IMR-90 (cell line): ENCODE measurements at regions not wholly inside any gene's neighbourhood (a gene's known extent, or its start where the extent isn't known, plus 50 kb on each side); places are given as distances from the start of the nearest gene placed in this dataset.

Experiments used
- ATAC-seq: fragments of 200-7000 bp; cut with Tn5 transposase; 2 replicates; pipeline ENCODE4 v1.9.1; 2020; ENCODE audit warnings: low read depth, mild to moderate bottlenecking, moderate library complexity
- BruUV-seq: library from RNA; stranded (reverse); fragments of 400-500 nt; replicated peaks from 2 replicates; lab custom pipeline; 2021; lab: Mats Ljungman, UMichigan
- CTCF ChIA-PET: fragments of 300-600 bp; formaldehyde crosslinking; extraction: SDS; loops from one replicate; lab custom pipeline; 2021; ENCODE audit warnings: antibody characterized with exemption; lab: Yijun Ruan, JAX
- POLR2A ChIA-PET: fragments of 300-600 bp; sonication (Branson Sonifier 250); formaldehyde crosslinking; loops from one replicate; lab custom pipeline; 2022; ENCODE audit warnings: antibody characterized with exemption; ENCODE audit not compliant: unreplicated experiment; lab: Charles Lee
- DNase-seq: peaks from one replicate; pipeline ENCODE4 v3.0.0; 2013
- H2AFZ ChIP-seq: replicated peaks from 2 replicates; pipeline ENCODE3; 2013; ENCODE audit warnings: low read length, mild to moderate bottlenecking; ENCODE audit not compliant: poor library complexity
- H2AK5ac ChIP-seq: 2 replicates; pipeline ENCODE4 v1.6.1; 2013; ENCODE audit warnings: low read depth, low read length, inconsistent platforms
- H2AK9ac ChIP-seq: replicated peaks from 2 replicates; pipeline ENCODE3; 2013; ENCODE audit warnings: mild to moderate bottlenecking, low read depth, low read length, moderate library complexity; ENCODE audit not compliant: poor library complexity
- H2BK120ac ChIP-seq: 2 replicates; pipeline ENCODE4 v1.6.1; 2013; ENCODE audit warnings: low read depth, low read length, inconsistent platforms
- H2BK15ac ChIP-seq: 3 replicates; pipeline ENCODE4 v1.6.1; 2013; ENCODE audit warnings: low read depth, low read length, inconsistent platforms
- H2BK20ac ChIP-seq: 2 replicates; pipeline ENCODE4 v1.6.1; 2013; ENCODE audit warnings: low read depth, mild to moderate bottlenecking, inconsistent platforms, low read length, moderate library complexity
- H2BK5ac ChIP-seq: 2 replicates; pipeline ENCODE4 v1.6.1; 2013; ENCODE audit warnings: mild to moderate bottlenecking, low read depth, low read length, inconsistent platforms; ENCODE audit not compliant: poor library complexity, severe bottlenecking
- H3K14ac ChIP-seq: replicated peaks from 2 replicates; pipeline ENCODE4 v1.6.1; 2013; ENCODE audit warnings: low read depth, low read length, inconsistent platforms
- H3K18ac ChIP-seq: 2 replicates; pipeline ENCODE4 v1.6.1; 2013; ENCODE audit warnings: low read depth, low read length, control low read depth
- H3K23ac ChIP-seq: 2 replicates; pipeline ENCODE4 v1.6.1; 2013; ENCODE audit warnings: low read depth, low read length, inconsistent platforms
- H3K27ac ChIP-seq: 2 replicates; pipeline ENCODE4 v1.5.1; 2013; ENCODE audit warnings: mild to moderate bottlenecking, control low read depth, low read length; ENCODE audit not compliant: insufficient read depth
- H3K27me3 ChIP-seq: 2 replicates; pipeline ENCODE4 v1.6.1; 2013; ENCODE audit warnings: low read length; ENCODE audit not compliant: control insufficient read depth, insufficient read depth
- H3K36me3 ChIP-seq: 2 replicates; pipeline ENCODE4 v1.6.1; 2013; ENCODE audit warnings: low read length, mixed read lengths; ENCODE audit not compliant: control insufficient read depth, insufficient read depth
- H3K4ac ChIP-seq: 2 replicates; pipeline ENCODE4 v1.6.1; 2013; ENCODE audit warnings: low read depth, low read length, inconsistent platforms
- H3K4me1 ChIP-seq: 2 replicates; pipeline ENCODE4 v1.6.1; 2013; ENCODE audit warnings: low read length, mixed read lengths; ENCODE audit not compliant: control insufficient read depth, insufficient read depth
- H3K4me2 ChIP-seq: 2 replicates; pipeline ENCODE4 v1.6.1; 2013; ENCODE audit warnings: low read depth, mild to moderate bottlenecking, control low read depth, low read length, moderate library complexity
- H3K4me3 ChIP-seq: 2 replicates; pipeline ENCODE4 v1.5.1; 2013; ENCODE audit warnings: low read depth, mild to moderate bottlenecking, control low read depth, low read length, moderate library complexity; ENCODE audit not compliant: insufficient read depth
- H3K56ac ChIP-seq: 2 replicates; pipeline ENCODE4 v1.6.1; 2013; ENCODE audit warnings: low read length, inconsistent platforms; ENCODE audit not compliant: insufficient read depth; ENCODE audit errors: extremely low read depth
- H3K79me1 ChIP-seq, 2 experiments: 2 replicates each; pipeline ENCODE4 v1.6.1; 2013; ENCODE audit warnings: low read length in 2 of 2, inconsistent platforms in 1 of 2, low read depth in 1 of 2
- H3K9ac ChIP-seq: 2 replicates; pipeline ENCODE4 v1.6.1; 2013; ENCODE audit warnings: low read depth, low read length, control low read depth
- H3K9me1 ChIP-seq: 2 replicates; pipeline ENCODE4 v1.6.1; 2013; ENCODE audit warnings: low read length, inconsistent platforms; ENCODE audit not compliant: insufficient read depth
- H3K9me3 ChIP-seq: 2 replicates; pipeline ENCODE4 v1.6.1; 2013; ENCODE audit warnings: low read length; ENCODE audit not compliant: control insufficient read depth, insufficient read depth
- H4K20me1 ChIP-seq: 2 replicates; pipeline ENCODE4 v1.6.1; 2013; ENCODE audit warnings: low read length, inconsistent platforms; ENCODE audit not compliant: insufficient read depth
- H4K5ac ChIP-seq: 2 replicates; pipeline ENCODE4 v1.6.1; 2013; ENCODE audit warnings: mild to moderate bottlenecking, low read depth, low read length, control low read depth
- H4K8ac ChIP-seq, 2 experiments: 2 replicates each; pipeline ENCODE4 v1.6.1; 2013; ENCODE audit warnings: low read depth in 2 of 2, low read length in 2 of 2, control low read depth in 1 of 2, inconsistent platforms in 1 of 2
- H4K91ac ChIP-seq: 2 replicates; pipeline ENCODE4 v1.6.1; 2013; ENCODE audit warnings: low read depth, low read length, inconsistent platforms; ENCODE audit not compliant: insufficient read depth
- BHLHE40 ChIP-seq: fragments of 150-350 bp; IDR thresholded peaks from 2 replicates; pipeline ENCODE4 v1.6.1; 2016; ENCODE audit warnings: mild to moderate bottlenecking, low read depth, low read length
- CEBPB ChIP-seq: IDR thresholded peaks from 2 replicates; pipeline ENCODE4 v1.6.1; 2012; ENCODE audit warnings: low read depth, low read length, improper control_type of control experiment
- FOS ChIP-seq: fragments of 150-350 bp; IDR thresholded peaks from 2 replicates; pipeline ENCODE4 v1.6.1; 2016; ENCODE audit warnings: low read depth, low read length
- MAFK ChIP-seq: IDR thresholded peaks from 2 replicates; pipeline ENCODE4 v1.6.1; 2012; ENCODE audit warnings: low read depth, low read length, improper control_type of control experiment
- MAZ ChIP-seq: IDR thresholded peaks from 2 replicates; pipeline ENCODE4 v1.6.1; 2012; ENCODE audit warnings: low read depth, mild to moderate bottlenecking, low read length, improper control_type of control experiment, moderate library complexity, borderline replicate concordance
- MXI1 ChIP-seq: IDR thresholded peaks from 2 replicates; pipeline ENCODE4 v1.6.1; 2012; ENCODE audit warnings: low read depth, mild to moderate bottlenecking, low read length, moderate library complexity, borderline replicate concordance
- NFE2L2 ChIP-seq: fragments of 150-350 bp; IDR thresholded peaks from 2 replicates; pipeline ENCODE4 v1.6.1; 2016; ENCODE audit warnings: low read depth, mild to moderate bottlenecking, low read length
- POLR2A ChIP-seq: IDR thresholded peaks from 2 replicates; pipeline ENCODE4 v1.6.1; 2012; ENCODE audit warnings: mild to moderate bottlenecking, low read depth, low read length
- RAD21 ChIP-seq: IDR thresholded peaks from 2 replicates; pipeline ENCODE4 v1.6.1; 2012; ENCODE audit warnings: low read length, improper control_type of control experiment
- RCOR1 ChIP-seq: IDR thresholded peaks from 2 replicates; pipeline ENCODE4 v1.6.1; 2012; ENCODE audit warnings: mild to moderate bottlenecking, low read length, improper control_type of control experiment; ENCODE audit not compliant: insufficient replicate concordance
- RFX5 ChIP-seq: IDR thresholded peaks from 2 replicates; pipeline ENCODE4 v1.8.0; 2012; ENCODE audit warnings: low read depth, mild to moderate bottlenecking, low read length, moderate library complexity
- SMC3 ChIP-seq: fragments of 150-350 bp; IDR thresholded peaks from 2 replicates; pipeline ENCODE4 v1.6.1; 2016; ENCODE audit warnings: low read depth, mild to moderate bottlenecking, antibody characterized with exemption, low read length, moderate library complexity
- WGBS, 2 experiments: methylation state at CpG; one replicate each; pipeline versions ENCODE4 v1.1.5 to v1.1.7; 2013; ENCODE audit warnings: missing lambda C conversion rate in 2 of 2; ENCODE audit not compliant: insufficient read length in 1 of 2; ENCODE audit errors: extremely low coverage in 2 of 2; 5-methylcytosine and 5-hydroxymethylcytosine counted together
- dilution Hi-C: fragments of 300-500 bp; cut with HindIII; formaldehyde crosslinking; loops from one replicate; pipeline ENCODE4 v1.14.3; 2018; ENCODE audit warnings: low sequenced_read_pairs; ENCODE audit not compliant: unreplicated experiment
- in situ Hi-C: fragments of 300-500 bp; cut with MboI; formaldehyde crosslinking; loops from 3 replicates; pipeline ENCODE4 v1.14.3; 2019; ENCODE audit warnings: low sequenced_read_pairs, inconsistent platforms, mixed read lengths
- intact Hi-C: fragments of 100-400 bp; cut with micrococcal nuclease; formaldehyde crosslinking; loops from 2 replicates; pipeline ENCODE4 v1.10.0; 2022
- TF ChIP-seq, protein P1 (sequence below): fragments of 150-350 bp; IDR thresholded peaks from 2 replicates; pipeline ENCODE4 v1.6.1; 2017; ENCODE audit warnings: mild to moderate bottlenecking, antibody characterized with exemption, low read length, low read depth
- TF ChIP-seq, protein P2 (sequence below): conservative IDR thresholded peaks from 2 replicates; pipeline ENCODE4 v1.5.1; 2012; ENCODE audit warnings: mild to moderate bottlenecking, low read depth, low read length, improper control_type of control experiment
- TF ChIP-seq, protein P3 (sequence below): fragments of 150-350 bp; IDR thresholded peaks from 2 replicates; pipeline ENCODE4 v1.6.1; 2016; ENCODE audit warnings: low read depth, mild to moderate bottlenecking, low read length, moderate library complexity, borderline replicate concordance

- ATAC-seq: no peak
- no CpG with 5 or more reads among the region's 1 CpG for WGBS, 2 experiments
- no peaks in the 10 kb centered on the region for H3K4me1 ChIP-seq
These were observed 208.7 kb upstream of the NDST3 start for GRCh38 chr4:117825600-117825999.

More at GRCh38 chr4:117825600-117825999, 208.7 kb upstream of the NDST3 start:
- no peak overlapping the region for H4K8ac ChIP-seq
- H3K4me2 ChIP-seq: no peak overlapping the region
- ChIA-PET CTCF (no interaction called here), POLR2A (no interaction called here)
- BruUV-seq: no TSS peak
- H3K23ac ChIP-seq: no peak overlapping the region
- no peak overlapping the region for H2AK9ac ChIP-seq
- H3K4me3 ChIP-seq: no peak overlapping the region
- no peak overlapping the region for H3K14ac ChIP-seq
- no peaks in the 10 kb centered on the region for H4K20me1 ChIP-seq
- no peak overlapping the region for H2AFZ ChIP-seq
- no peak overlapping the region for H3K27ac ChIP-seq
- H2BK5ac ChIP-seq: no peak overlapping the region
- TF ChIP-seq, protein P1, sequence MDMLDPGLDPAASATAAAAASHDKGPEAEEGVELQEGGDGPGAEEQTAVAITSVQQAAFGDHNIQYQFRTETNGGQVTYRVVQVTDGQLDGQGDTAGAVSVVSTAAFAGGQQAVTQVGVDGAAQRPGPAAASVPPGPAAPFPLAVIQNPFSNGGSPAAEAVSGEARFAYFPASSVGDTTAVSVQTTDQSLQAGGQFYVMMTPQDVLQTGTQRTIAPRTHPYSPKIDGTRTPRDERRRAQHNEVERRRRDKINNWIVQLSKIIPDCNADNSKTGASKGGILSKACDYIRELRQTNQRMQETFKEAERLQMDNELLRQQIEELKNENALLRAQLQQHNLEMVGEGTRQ: no peak
- TF ChIP-seq, protein P2, sequence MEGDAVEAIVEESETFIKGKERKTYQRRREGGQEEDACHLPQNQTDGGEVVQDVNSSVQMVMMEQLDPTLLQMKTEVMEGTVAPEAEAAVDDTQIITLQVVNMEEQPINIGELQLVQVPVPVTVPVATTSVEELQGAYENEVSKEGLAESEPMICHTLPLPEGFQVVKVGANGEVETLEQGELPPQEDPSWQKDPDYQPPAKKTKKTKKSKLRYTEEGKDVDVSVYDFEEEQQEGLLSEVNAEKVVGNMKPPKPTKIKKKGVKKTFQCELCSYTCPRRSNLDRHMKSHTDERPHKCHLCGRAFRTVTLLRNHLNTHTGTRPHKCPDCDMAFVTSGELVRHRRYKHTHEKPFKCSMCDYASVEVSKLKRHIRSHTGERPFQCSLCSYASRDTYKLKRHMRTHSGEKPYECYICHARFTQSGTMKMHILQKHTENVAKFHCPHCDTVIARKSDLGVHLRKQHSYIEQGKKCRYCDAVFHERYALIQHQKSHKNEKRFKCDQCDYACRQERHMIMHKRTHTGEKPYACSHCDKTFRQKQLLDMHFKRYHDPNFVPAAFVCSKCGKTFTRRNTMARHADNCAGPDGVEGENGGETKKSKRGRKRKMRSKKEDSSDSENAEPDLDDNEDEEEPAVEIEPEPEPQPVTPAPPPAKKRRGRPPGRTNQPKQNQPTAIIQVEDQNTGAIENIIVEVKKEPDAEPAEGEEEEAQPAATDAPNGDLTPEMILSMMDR: no peak
- TF ChIP-seq MAZ: no peak
- no peak for TF ChIP-seq MXI1
- TF ChIP-seq RFX5: no peak
- no peak for TF ChIP-seq FOS
- TF ChIP-seq POLR2A: no peak
- TF ChIP-seq BHLHE40: no peak
- no peak for TF ChIP-seq MAFK
- no peak for TF ChIP-seq RAD21
- TF ChIP-seq, protein P3, sequence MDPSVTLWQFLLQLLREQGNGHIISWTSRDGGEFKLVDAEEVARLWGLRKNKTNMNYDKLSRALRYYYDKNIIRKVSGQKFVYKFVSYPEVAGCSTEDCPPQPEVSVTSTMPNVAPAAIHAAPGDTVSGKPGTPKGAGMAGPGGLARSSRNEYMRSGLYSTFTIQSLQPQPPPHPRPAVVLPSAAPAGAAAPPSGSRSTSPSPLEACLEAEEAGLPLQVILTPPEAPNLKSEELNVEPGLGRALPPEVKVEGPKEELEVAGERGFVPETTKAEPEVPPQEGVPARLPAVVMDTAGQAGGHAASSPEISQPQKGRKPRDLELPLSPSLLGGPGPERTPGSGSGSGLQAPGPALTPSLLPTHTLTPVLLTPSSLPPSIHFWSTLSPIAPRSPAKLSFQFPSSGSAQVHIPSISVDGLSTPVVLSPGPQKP: no peak
- TF ChIP-seq NFE2L2: no peak
- no peak for TF ChIP-seq SMC3
- TF ChIP-seq CEBPB: no peak
- no peak for TF ChIP-seq RCOR1
- no peak overlapping the region for H2AK5ac ChIP-seq
- no peak overlapping the region for H3K9ac ChIP-seq
- H3K79me1 ChIP-seq: no peaks in the 10 kb centered on the region
- H2BK15ac ChIP-seq: no peak overlapping the region
- H3K18ac ChIP-seq: no peak overlapping the region
- no peaks in the 10 kb centered on the region for H3K36me3 ChIP-seq
- H4K5ac ChIP-seq: no peak overlapping the region
- no peak overlapping the region for H2BK120ac ChIP-seq
- dilution Hi-C loops (no loop called here), in situ Hi-C loops (no loop called here), intact Hi-C loops (no loop called here)
- H3K56ac ChIP-seq: no peak overlapping the region
- no peaks in the 10 kb centered on the region for H3K27me3 ChIP-seq
- H4K91ac ChIP-seq: no peak overlapping the region
- no peaks in the 10 kb centered on the region for H3K9me3 ChIP-seq
- no peak overlapping the region for H2BK20ac ChIP-seq
- H3K9me1 ChIP-seq: no peaks in the 10 kb centered on the region
- no peak for DNase-seq
- H3K4ac ChIP-seq: no peak overlapping the region
